IMR-90 (cell line): ENCODE measurements at regions not wholly inside any gene's neighbourhood (a gene's known extent, or its start where the extent isn't known, plus 50 kb on each side); places are given as distances from the start of the nearest gene placed in this dataset.

ENCODE experiments used
- ATAC-seq: fragments of 200-7000 bp; cut with Tn5 transposase; 2 replicates; pipeline ENCODE4 v1.9.1; 2020; ENCODE audit warnings: low read depth, mild to moderate bottlenecking, moderate library complexity
- BruUV-seq: library from RNA; stranded (reverse); fragments of 400-500 nt; replicated peaks from 2 replicates; lab custom pipeline; 2021; lab: Mats Ljungman, UMichigan
- CTCF ChIA-PET: fragments of 300-600 bp; formaldehyde crosslinking; extraction: SDS; loops from one replicate; lab custom pipeline; 2021; ENCODE audit warnings: antibody characterized with exemption; lab: Yijun Ruan, JAX
- POLR2A ChIA-PET: fragments of 300-600 bp; sonication (Branson Sonifier 250); formaldehyde crosslinking; loops from one replicate; lab custom pipeline; 2022; ENCODE audit warnings: antibody characterized with exemption; ENCODE audit not compliant: unreplicated experiment; lab: Charles Lee
- DNase-seq: peaks from one replicate; pipeline ENCODE4 v3.0.0; 2013
- H2AFZ ChIP-seq: replicated peaks from 2 replicates; pipeline ENCODE3; 2013; ENCODE audit warnings: low read length, mild to moderate bottlenecking; ENCODE audit not compliant: poor library complexity
- H2AK5ac ChIP-seq: 2 replicates; pipeline ENCODE4 v1.6.1; 2013; ENCODE audit warnings: low read depth, low read length, inconsistent platforms
- H2AK9ac ChIP-seq: replicated peaks from 2 replicates; pipeline ENCODE3; 2013; ENCODE audit warnings: mild to moderate bottlenecking, low read depth, low read length, moderate library complexity; ENCODE audit not compliant: poor library complexity
- H2BK120ac ChIP-seq: 2 replicates; pipeline ENCODE4 v1.6.1; 2013; ENCODE audit warnings: low read depth, low read length, inconsistent platforms
- H2BK15ac ChIP-seq: 3 replicates; pipeline ENCODE4 v1.6.1; 2013; ENCODE audit warnings: low read depth, low read length, inconsistent platforms
- H2BK20ac ChIP-seq: 2 replicates; pipeline ENCODE4 v1.6.1; 2013; ENCODE audit warnings: low read depth, mild to moderate bottlenecking, inconsistent platforms, low read length, moderate library complexity
- H2BK5ac ChIP-seq: 2 replicates; pipeline ENCODE4 v1.6.1; 2013; ENCODE audit warnings: mild to moderate bottlenecking, low read depth, low read length, inconsistent platforms; ENCODE audit not compliant: poor library complexity, severe bottlenecking
- H3K14ac ChIP-seq: replicated peaks from 2 replicates; pipeline ENCODE4 v1.6.1; 2013; ENCODE audit warnings: low read depth, low read length, inconsistent platforms
- H3K18ac ChIP-seq: 2 replicates; pipeline ENCODE4 v1.6.1; 2013; ENCODE audit warnings: low read depth, low read length, control low read depth
- H3K23ac ChIP-seq: 2 replicates; pipeline ENCODE4 v1.6.1; 2013; ENCODE audit warnings: low read depth, low read length, inconsistent platforms
- H3K27ac ChIP-seq: 2 replicates; pipeline ENCODE4 v1.5.1; 2013; ENCODE audit warnings: mild to moderate bottlenecking, control low read depth, low read length; ENCODE audit not compliant: insufficient read depth
- H3K27me3 ChIP-seq: 2 replicates; pipeline ENCODE4 v1.6.1; 2013; ENCODE audit warnings: low read length; ENCODE audit not compliant: control insufficient read depth, insufficient read depth
- H3K36me3 ChIP-seq: 2 replicates; pipeline ENCODE4 v1.6.1; 2013; ENCODE audit warnings: low read length, mixed read lengths; ENCODE audit not compliant: control insufficient read depth, insufficient read depth
- H3K4ac ChIP-seq: 2 replicates; pipeline ENCODE4 v1.6.1; 2013; ENCODE audit warnings: low read depth, low read length, inconsistent platforms
- H3K4me1 ChIP-seq: 2 replicates; pipeline ENCODE4 v1.6.1; 2013; ENCODE audit warnings: low read length, mixed read lengths; ENCODE audit not compliant: control insufficient read depth, insufficient read depth
- H3K4me2 ChIP-seq: 2 replicates; pipeline ENCODE4 v1.6.1; 2013; ENCODE audit warnings: low read depth, mild to moderate bottlenecking, control low read depth, low read length, moderate library complexity
- H3K4me3 ChIP-seq: 2 replicates; pipeline ENCODE4 v1.5.1; 2013; ENCODE audit warnings: low read depth, mild to moderate bottlenecking, control low read depth, low read length, moderate library complexity; ENCODE audit not compliant: insufficient read depth
- H3K56ac ChIP-seq: 2 replicates; pipeline ENCODE4 v1.6.1; 2013; ENCODE audit warnings: low read length, inconsistent platforms; ENCODE audit not compliant: insufficient read depth; ENCODE audit errors: extremely low read depth
- H3K79me1 ChIP-seq, 2 experiments: 2 replicates each; pipeline ENCODE4 v1.6.1; 2013; ENCODE audit warnings: low read length in 2 of 2, inconsistent platforms in 1 of 2, low read depth in 1 of 2
- H3K9ac ChIP-seq: 2 replicates; pipeline ENCODE4 v1.6.1; 2013; ENCODE audit warnings: low read depth, low read length, control low read depth
- H3K9me1 ChIP-seq: 2 replicates; pipeline ENCODE4 v1.6.1; 2013; ENCODE audit warnings: low read length, inconsistent platforms; ENCODE audit not compliant: insufficient read depth
- H3K9me3 ChIP-seq: 2 replicates; pipeline ENCODE4 v1.6.1; 2013; ENCODE audit warnings: low read length; ENCODE audit not compliant: control insufficient read depth, insufficient read depth
- H4K20me1 ChIP-seq: 2 replicates; pipeline ENCODE4 v1.6.1; 2013; ENCODE audit warnings: low read length, inconsistent platforms; ENCODE audit not compliant: insufficient read depth
- H4K5ac ChIP-seq: 2 replicates; pipeline ENCODE4 v1.6.1; 2013; ENCODE audit warnings: mild to moderate bottlenecking, low read depth, low read length, control low read depth
- H4K8ac ChIP-seq, 2 experiments: 2 replicates each; pipeline ENCODE4 v1.6.1; 2013; ENCODE audit warnings: low read depth in 2 of 2, low read length in 2 of 2, control low read depth in 1 of 2, inconsistent platforms in 1 of 2
- H4K91ac ChIP-seq: 2 replicates; pipeline ENCODE4 v1.6.1; 2013; ENCODE audit warnings: low read depth, low read length, inconsistent platforms; ENCODE audit not compliant: insufficient read depth
- RCOR1 ChIP-seq: IDR thresholded peaks from 2 replicates; pipeline ENCODE4 v1.6.1; 2012; ENCODE audit warnings: mild to moderate bottlenecking, low read length, improper control_type of control experiment; ENCODE audit not compliant: insufficient replicate concordance
- WGBS, 2 experiments: methylation state at CpG; one replicate each; pipeline versions ENCODE4 v1.1.5 to v1.1.7; 2013; ENCODE audit warnings: missing lambda C conversion rate in 2 of 2; ENCODE audit not compliant: insufficient read length in 1 of 2; ENCODE audit errors: extremely low coverage in 2 of 2; 5-methylcytosine and 5-hydroxymethylcytosine counted together
- dilution Hi-C: fragments of 300-500 bp; cut with HindIII; formaldehyde crosslinking; loops from one replicate; pipeline ENCODE4 v1.14.3; 2018; ENCODE audit warnings: low sequenced_read_pairs; ENCODE audit not compliant: unreplicated experiment
- in situ Hi-C: fragments of 300-500 bp; cut with MboI; formaldehyde crosslinking; loops from 3 replicates; pipeline ENCODE4 v1.14.3; 2019; ENCODE audit warnings: low sequenced_read_pairs, inconsistent platforms, mixed read lengths
- intact Hi-C: fragments of 100-400 bp; cut with micrococcal nuclease; formaldehyde crosslinking; loops from 2 replicates; pipeline ENCODE4 v1.10.0; 2022

DNA sequence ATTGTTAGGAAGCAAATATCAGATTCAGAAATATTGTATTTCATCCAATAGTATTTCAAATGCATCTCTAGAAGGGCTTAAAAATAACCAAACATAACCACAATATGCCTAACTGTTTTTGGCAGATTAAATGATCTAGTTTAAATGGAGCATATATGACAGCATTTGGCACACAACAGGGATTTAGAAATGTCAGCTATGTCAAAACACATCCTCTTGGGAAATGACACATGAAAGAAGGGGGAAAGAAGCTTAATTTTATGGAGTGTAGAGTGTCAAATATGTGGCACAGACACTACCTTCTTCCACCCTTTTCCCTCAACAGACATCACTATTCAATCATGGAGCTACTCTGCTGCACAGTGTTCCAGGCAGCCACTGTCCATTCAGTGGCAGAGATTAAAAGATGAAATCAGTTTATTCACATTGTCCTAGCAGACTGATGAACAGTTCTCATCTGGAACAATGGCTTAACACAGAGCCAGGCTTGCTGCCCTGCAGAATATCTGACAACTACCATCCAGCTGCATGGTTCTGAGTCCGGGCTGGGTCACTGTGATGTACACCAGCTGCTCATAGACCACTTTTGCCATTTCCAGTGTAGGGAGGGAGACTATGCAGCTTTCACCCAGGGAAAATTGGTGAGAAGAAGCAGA is 349.8 kb downstream of the DHX35 start:
- ChIA-PET CTCF (no interaction called here), POLR2A (no interaction called here)
- Histone ChIP-seq H4K91ac (no peak overlapping the region), H3K56ac (no peak overlapping the region), H3K18ac (no peak overlapping the region), H2BK20ac (no peak overlapping the region), H2BK5ac (no peak overlapping the region), H3K14ac (no peak overlapping the region), H4K8ac (no peak overlapping the region), H2AK5ac (no peak overlapping the region), H2AFZ (no peak overlapping the region), H3K27ac (no peak overlapping the region), H2BK15ac (no peak overlapping the region), H3K36me3 (no peaks in the 10 kb centered on the region), H4K20me1 (no peaks in the 10 kb centered on the region), H3K9me1 (no peaks in the 10 kb centered on the region), H2BK120ac (no peak overlapping the region), H3K4me3 (no peak overlapping the region), H3K27me3 (no peaks in the 10 kb centered on the region), H3K4me2 (no peak overlapping the region), H3K9ac (no peak overlapping the region), H3K4ac (no peak overlapping the region), H4K5ac (no peak overlapping the region), H3K23ac (no peak overlapping the region), H3K4me1 (no peaks in the 10 kb centered on the region), H2AK9ac (no peak overlapping the region), H3K79me1 (no peaks in the 10 kb centered on the region), H3K9me3 (no peaks in the 10 kb centered on the region)
- ATAC-seq: no peak
- no CpG with 5 or more reads among the region's 1 CpG for WGBS, 2 experiments
- TF ChIP-seq RCOR1: no peak
- in situ Hi-C loops (no loop called here), dilution Hi-C loops (no loop called here), intact Hi-C loops (no loop called here)
- DNase-seq: no peak
- no TSS peak for BruUV-seq
